ENCODE measurements at regions not wholly inside any gene's neighbourhood (a gene's known extent, or its start where the extent isn't known, plus 50 kb on each side); places are given as distances from the start of the nearest gene placed in this dataset.

GRCh38 chr6:98783578-98783977, 50.8 kb upstream of the POU3F2 start:
- BruUV-seq (replicated peaks): no TSS peak
- H4K20me1 ChIP-seq (ENCODE audit: control insufficient read depth, insufficient read depth): no peaks in the 10 kb centered on the region
- no peak overlapping the region for H3K9ac ChIP-seq (ENCODE audit: control insufficient read depth, insufficient read depth, low read length)
- no peaks in the 10 kb centered on the region for H3K9me3 ChIP-seq (replicated peaks; ENCODE audit: control insufficient read depth, insufficient read depth, low read length)
- ChIA-PET SMC1A (ENCODE audit: uncharacterized antibody, unreplicated experiment) (no interaction called here), POLR2A (no interaction called here), RAD21 (ENCODE audit: unreplicated experiment) (no interaction called here), CTCF (no interaction called here)
- DNase-seq (ENCODE audit: low read depth, low spot score) (no peak), ATAC-seq (no peak), FAIRE-seq (no peak)
- no peak overlapping the region for H3K4me2 ChIP-seq (ENCODE audit: control insufficient read depth, insufficient read depth)
- intact Hi-C loops (cut with micrococcal nuclease; ENCODE audit: unreplicated experiment): no loop called here
- no peaks in the 10 kb centered on the region for H3K36me3 ChIP-seq (ENCODE audit: control insufficient read depth in 2 of 2, insufficient read depth in 2 of 2, low read length in 1 of 2)
- no peak overlapping the region for H3K4me3 ChIP-seq
- 0% methylated on average over 2 of the region's 2 CpGs for WGBS (ENCODE audit: insufficient coverage, insufficient replicate concordance, low lambda C conversion rate, missing lambda C conversion rate)
- H2AFZ ChIP-seq (ENCODE audit: control insufficient read depth, low read depth, low read length): no peak overlapping the region
- no peaks in the 10 kb centered on the region for H3K79me2 ChIP-seq (ENCODE audit: control insufficient read depth, insufficient read depth, low read length)
- H3K27ac ChIP-seq (ENCODE audit: control insufficient read depth, insufficient read depth): no peak overlapping the region
- H3K27me3 ChIP-seq (replicated peaks in 1 of 2; ENCODE audit: control insufficient read depth in 2 of 2, insufficient read depth in 2 of 2, low read length in 1 of 2): no peaks in the 10 kb centered on the region; a peak in 1 of 4 replicates
- in situ Hi-C loops (cut with MboI): no loop called here
- H3K4me1 ChIP-seq (ENCODE audit: control insufficient read depth, insufficient read depth, low read length): no peaks in the 10 kb centered on the region
- TF ChIP-seq STAT1 (conservative IDR thresholded peaks at IDR 0.05) (no peak), E2F8 (IDR thresholded peaks at IDR 0.05; ENCODE audit: low read depth, partially characterized antibody) (no peak), NKRF (conservative IDR thresholded peaks at IDR 0.05) (no peak), ZBED1 (IDR thresholded peaks at IDR 0.05; ENCODE audit: borderline replicate concordance) (no peak), MAX (IDR thresholded peaks at IDR 0.05; ENCODE audit: low read depth, low read length) (no peak), CEBPZ (IDR thresholded peaks at IDR 0.05; ENCODE audit: low read depth, low read length) (no peak), SPI1 (IDR thresholded peaks at IDR 0.05; ENCODE audit: borderline replicate concordance, insufficient read depth, low read depth, low read length) (no peak), LARP7 (IDR thresholded peaks at IDR 0.05) (no peak), SP1 (IDR thresholded peaks at IDR 0.05; ENCODE audit: low read depth, low read length) (no peak), TARDBP (IDR thresholded peaks at IDR 0.05; ENCODE audit: borderline replicate concordance) (no peak), NRF1 (conservative IDR thresholded peaks at IDR 0.05; ENCODE audit: low read depth, low read length) (no peak), RBBP5 (conservative IDR thresholded peaks at IDR 0.05) (no peak), ZNF274 (IDR thresholded peaks at IDR 0.05; ENCODE audit: insufficient read depth, insufficient read length) (no peak), JUNB (IDR thresholded peaks at IDR 0.05) (no peak), RFX5 (IDR thresholded peaks at IDR 0.05; ENCODE audit: low read depth, low read length) (no peak), MYC (IDR thresholded peaks at IDR 0.05; ENCODE audit: insufficient read depth, insufficient read length, insufficient replicate concordance, low read length, severe bottlenecking) (no peak)

All from GM12878 (cell line).